ENCODE measurements at regions not wholly inside any gene's neighbourhood (a gene's known extent, or its start where the extent isn't known, plus 50 kb on each side); places are given as distances from the start of the nearest gene placed in this dataset.

- in situ Hi-C loops (cut with MboI; ENCODE audit: low pct_ligation_motif_present in 1 of 4, low pct_unique_long_range_greater_than_20kb in 1 of 4, low sequenced_read_pairs in 3 of 4): loop anchor here in 1 of 4 donors (25.0 kb wide), 1 partner anchor 91 kb away; no protein-coding TSS in a partner anchor
- peak overlapping the region in 2 of 4 donors; percentile 19 to 58 for H3K27ac ChIP-seq
These were observed 66.3 kb upstream of the GATA6 start for GRCh38 chr18:22102953-22103646.

GRCh38 chr18:22103647-22104031 lies 65.8 kb upstream of the GATA6 start:
- 65 to 78% methylated on average over 2 to 6 of the region's 6 CpGs for WGBS, 2 donors (ENCODE audit: low coverage in 1 of 2)

More at GRCh38 chr18:22102953-22103646, 66.3 kb upstream of the GATA6 start:
- TF ChIP-seq POLR2AphosphoS5 (IDR thresholded peaks at IDR 0.05): no peak
- no peak for TF ChIP-seq EP300 (IDR thresholded peaks at IDR 0.05; ENCODE audit: low read depth)
- no peak for TF ChIP-seq CTCF (IDR thresholded peaks at IDR 0.05)
- TF ChIP-seq POLR2A (IDR thresholded peaks at IDR 0.05): no peak
- 16 to 17% methylated on average over 4 to 7 of the region's 7 CpGs for WGBS, 2 donors (ENCODE audit: low coverage in 1 of 2)
- Histone ChIP-seq H3K27me3 (no peaks in the 10 kb centered on the region), H3K4me1 (peaks cover 0 to 20% (median 10%) of the 10 kb centered on the region in 4 donors), H3K4me3 (no peak overlapping the region), H3K36me3 (no peaks in the 10 kb centered on the region), H3K9me3 (no peaks in the 10 kb centered on the region)
- DNase-seq: no peak
- intact Hi-C loops (cut with DNase I; ENCODE audit: low total_unique reads): no loop called here

GRCh38 chr18:22106536-22107292 lies 62.7 kb upstream of the GATA6 start:
- Histone ChIP-seq H3K9me3 (no peaks in the 10 kb centered on the region), H3K27ac (peak overlapping the region in 1 of 4 donors; percentile 21), H3K36me3 (no peaks in the 10 kb centered on the region), H3K4me1 (peaks cover 0 to 28% (median 13%) of the 10 kb centered on the region in 4 donors), H3K4me3 (no peak overlapping the region), H3K27me3 (no peaks in the 10 kb centered on the region)
- intact Hi-C loops (cut with DNase I; ENCODE audit: low total_unique reads) (no loop called here), in situ Hi-C loops (cut with MboI; ENCODE audit: low pct_ligation_motif_present in 1 of 4, low pct_unique_long_range_greater_than_20kb in 1 of 4, low sequenced_read_pairs in 3 of 4) (loop anchor here in 1 of 4 donors (25.0 kb wide), 1 partner anchor 94 kb away; no protein-coding TSS in a partner anchor)
- 72 to 74% methylated on average over 4 of the region's 4 CpGs for WGBS, 2 donors (ENCODE audit: low coverage in 1 of 2)
- DNase-seq: no peak
- TF ChIP-seq POLR2AphosphoS5 (IDR thresholded peaks at IDR 0.05): no peak
- no peak for TF ChIP-seq CTCF (IDR thresholded peaks at IDR 0.05)
- TF ChIP-seq POLR2A (IDR thresholded peaks at IDR 0.05): no peak
- TF ChIP-seq EP300 (IDR thresholded peaks at IDR 0.05; ENCODE audit: low read depth): no peak

More at GRCh38 chr18:22103647-22104031, 65.8 kb upstream of the GATA6 start:
- DNase-seq: no peak
- Histone ChIP-seq H3K9me3 (no peaks in the 10 kb centered on the region), H3K4me3 (no peak overlapping the region), H3K27me3 (no peaks in the 10 kb centered on the region), H3K36me3 (no peaks in the 10 kb centered on the region), H3K27ac (peak overlapping the region in 1 of 4 donors; percentile 58), H3K4me1 (peaks cover 0 to 20% (median 10%) of the 10 kb centered on the region in 4 donors)
- TF ChIP-seq CTCF (IDR thresholded peaks at IDR 0.05): no peak
- TF ChIP-seq POLR2A (IDR thresholded peaks at IDR 0.05): no peak
- TF ChIP-seq POLR2AphosphoS5 (IDR thresholded peaks at IDR 0.05): no peak
- no peak for TF ChIP-seq EP300 (IDR thresholded peaks at IDR 0.05; ENCODE audit: low read depth)
- in situ Hi-C loops (cut with MboI; ENCODE audit: low pct_ligation_motif_present in 1 of 4, low pct_unique_long_range_greater_than_20kb in 1 of 4, low sequenced_read_pairs in 3 of 4): loop anchor here in 1 of 4 donors (25.0 kb wide), 1 partner anchor 91 kb away; no protein-coding TSS in a partner anchor
- intact Hi-C loops (cut with DNase I; ENCODE audit: low total_unique reads): no loop called here

GRCh38 chr18:22108674-22109073 lies 60.7 kb upstream of the GATA6 start:
- H3K36me3 ChIP-seq: no peaks in the 10 kb centered on the region
- H3K4me3 ChIP-seq: no peak overlapping the region
- in situ Hi-C loops (cut with MboI; ENCODE audit: low pct_ligation_motif_present in 1 of 4, low pct_unique_long_range_greater_than_20kb in 1 of 4, low sequenced_read_pairs in 3 of 4) (loop anchor here in 1 of 4 donors (25.0 kb wide), 1 partner anchor 96 kb away; no protein-coding TSS in a partner anchor), intact Hi-C loops (cut with DNase I; ENCODE audit: low total_unique reads) (no loop called here)
- 55% methylated on average over 2 of the region's 2 CpGs; no CpG with 5 or more reads in 1 of the 2 donors for WGBS, 2 donors (ENCODE audit: low coverage in 1 of 2)
- no peaks in the 10 kb centered on the region for H3K27me3 ChIP-seq
- no peak overlapping the region for H3K27ac ChIP-seq
- H3K4me1 ChIP-seq: peaks cover 3 to 23% (median 7%) of the 10 kb centered on the region in 4 donors
- no peaks in the 10 kb centered on the region for H3K9me3 ChIP-seq
- no peak for TF ChIP-seq EP300 (IDR thresholded peaks at IDR 0.05; ENCODE audit: low read depth)
- no peak for TF ChIP-seq POLR2AphosphoS5 (IDR thresholded peaks at IDR 0.05)
- no peak for TF ChIP-seq POLR2A (IDR thresholded peaks at IDR 0.05)
- TF ChIP-seq CTCF (IDR thresholded peaks at IDR 0.05): no peak
- DNase-seq: no peak
